ENCODE measurements at regions not wholly inside any gene's neighbourhood (a gene's known extent, or its start where the extent isn't known, plus 50 kb on each side); places are given as distances from the start of the nearest gene placed in this dataset.

GRCh38 chr20:53824779-53825178, 231.1 kb upstream of the ZNF217 start:
- no peak for TF ChIP-seq EZH2 (IDR thresholded peaks at IDR 0.05; ENCODE audit: insufficient read depth, poor library complexity, severe bottlenecking)
- TF ChIP-seq EZH2phosphoT487 (IDR thresholded peaks at IDR 0.05; ENCODE audit: insufficient read depth, low read depth), result no peak
